ENCODE measurements at regions not wholly inside any gene's neighbourhood (a gene's known extent, or its start where the extent isn't known, plus 50 kb on each side); places are given as distances from the start of the nearest gene placed in this dataset.

- Histone ChIP-seq H3K4me3 (ENCODE audit: low read length) (no peak overlapping the region), H3K4me1 (ENCODE audit: control insufficient read depth, insufficient read depth, low read length) (no peaks in the 10 kb centered on the region), H3K27me3 (ENCODE audit: control insufficient read depth, insufficient read depth, low read length) (no peaks in the 10 kb centered on the region), H3K9me3 (ENCODE audit: control insufficient read depth, low read depth, low read length) (no peaks in the 10 kb centered on the region), H3K36me3 (ENCODE audit: control insufficient read depth, insufficient read depth, low read length) (no peaks in the 10 kb centered on the region), H3K27ac (ENCODE audit: low read length) (no peak overlapping the region)
- 80% methylated on average over 1 of the region's 1 CpG for WGBS (ENCODE audit: insufficient coverage, low lambda C conversion rate)
- DNase-seq, result no peak
These were observed 394.9 kb downstream of the BCL11B start for GRCh38 chr14:98877065-98877464.

- no peaks in the 10 kb centered on the region for H3K27me3 ChIP-seq (ENCODE audit: control insufficient read depth, insufficient read depth, low read length)
- no peak overlapping the region for H3K4me3 ChIP-seq (ENCODE audit: low read length)
- no peak for DNase-seq
- H3K4me1 ChIP-seq (ENCODE audit: control insufficient read depth, insufficient read depth, low read length), result no peaks in the 10 kb centered on the region
- WGBS (ENCODE audit: insufficient coverage, low lambda C conversion rate), result no CpG with 5 or more reads among the region's 3 CpGs
- no peak overlapping the region for H3K27ac ChIP-seq (ENCODE audit: low read length)
- H3K9me3 ChIP-seq (ENCODE audit: control insufficient read depth, low read depth, low read length), result no peaks in the 10 kb centered on the region
- H3K36me3 ChIP-seq (ENCODE audit: control insufficient read depth, insufficient read depth, low read length), result no peaks in the 10 kb centered on the region
These were observed 393.7 kb downstream of the BCL11B start for GRCh38 chr14:98878282-98878681.

- H3K36me3 ChIP-seq (ENCODE audit: control insufficient read depth, insufficient read depth, low read length), result no peaks in the 10 kb centered on the region
- no peaks in the 10 kb centered on the region for H3K9me3 ChIP-seq (ENCODE audit: control insufficient read depth, low read depth, low read length)
- H3K27me3 ChIP-seq (ENCODE audit: control insufficient read depth, insufficient read depth, low read length), result no peaks in the 10 kb centered on the region
- H3K4me1 ChIP-seq (ENCODE audit: control insufficient read depth, insufficient read depth, low read length), result peaks cover 23% of the 10 kb centered on the region
- H3K27ac ChIP-seq (ENCODE audit: low read length), result no peak overlapping the region
- WGBS (ENCODE audit: insufficient coverage, low lambda C conversion rate), result no CpG with 5 or more reads among the region's 8 CpGs
- no peak overlapping the region for H3K4me3 ChIP-seq (ENCODE audit: low read length)
- peak; percentile 86 to 93 for DNase-seq
These were observed 385.0 kb downstream of the BCL11B start for GRCh38 chr14:98886982-98887381.

- Histone ChIP-seq H3K27ac (ENCODE audit: low read length) (no peak overlapping the region), H3K4me3 (ENCODE audit: low read length) (no peak overlapping the region), H3K4me1 (ENCODE audit: control insufficient read depth, insufficient read depth, low read length) (peaks cover 23% of the 10 kb centered on the region), H3K27me3 (ENCODE audit: control insufficient read depth, insufficient read depth, low read length) (no peaks in the 10 kb centered on the region), H3K36me3 (ENCODE audit: control insufficient read depth, insufficient read depth, low read length) (no peaks in the 10 kb centered on the region), H3K9me3 (ENCODE audit: control insufficient read depth, low read depth, low read length) (no peaks in the 10 kb centered on the region)
- WGBS (ENCODE audit: insufficient coverage, low lambda C conversion rate), result no CpG with 5 or more reads among the region's 3 CpGs
- DNase-seq, result no peak
These were observed 383.7 kb downstream of the BCL11B start for GRCh38 chr14:98888281-98888680.

- WGBS (ENCODE audit: insufficient coverage, low lambda C conversion rate), result no CpG with 5 or more reads among the region's 11 CpGs
- no peaks in the 10 kb centered on the region for H3K27me3 ChIP-seq (ENCODE audit: control insufficient read depth, insufficient read depth, low read length)
- no peak overlapping the region for H3K4me3 ChIP-seq (ENCODE audit: low read length)
- H3K4me1 ChIP-seq (ENCODE audit: control insufficient read depth, insufficient read depth, low read length), result peaks cover 23% of the 10 kb centered on the region
- no peak overlapping the region for H3K27ac ChIP-seq (ENCODE audit: low read length)
- DNase-seq, result no peak
- no peaks in the 10 kb centered on the region for H3K9me3 ChIP-seq (ENCODE audit: control insufficient read depth, low read depth, low read length)
- no peaks in the 10 kb centered on the region for H3K36me3 ChIP-seq (ENCODE audit: control insufficient read depth, insufficient read depth, low read length)
These were observed 382.8 kb downstream of the BCL11B start for GRCh38 chr14:98888927-98889835.

- Histone ChIP-seq H3K27me3 (ENCODE audit: control insufficient read depth, insufficient read depth, low read length) (no peaks in the 10 kb centered on the region), H3K4me1 (ENCODE audit: control insufficient read depth, insufficient read depth, low read length) (peaks cover 23% of the 10 kb centered on the region)
- no CpG with 5 or more reads among the region's 8 CpGs for WGBS (ENCODE audit: insufficient coverage, low lambda C conversion rate)
These were observed 382.2 kb downstream of the BCL11B start for GRCh38 chr14:98889836-98890185.

GRCh38 chr14:98890556-98891340 is 381.2 kb downstream of the BCL11B start:
- H3K36me3 ChIP-seq (ENCODE audit: control insufficient read depth, insufficient read depth, low read length), result no peaks in the 10 kb centered on the region
- H3K27me3 ChIP-seq (ENCODE audit: control insufficient read depth, insufficient read depth, low read length), result no peaks in the 10 kb centered on the region
- H3K27ac ChIP-seq (ENCODE audit: low read length), result no peak overlapping the region
- peaks cover 23% of the 10 kb centered on the region for H3K4me1 ChIP-seq (ENCODE audit: control insufficient read depth, insufficient read depth, low read length)
- 17% methylated on average over 1 of the region's 13 CpGs for WGBS (ENCODE audit: insufficient coverage, low lambda C conversion rate)
- no peak overlapping the region for H3K4me3 ChIP-seq (ENCODE audit: low read length)
- H3K9me3 ChIP-seq (ENCODE audit: control insufficient read depth, low read depth, low read length), result no peaks in the 10 kb centered on the region
- DNase-seq, result peak in 1 of 2 donors; percentile 58

More at GRCh38 chr14:98889836-98890185, 382.2 kb downstream of the BCL11B start:
- DNase-seq, result no peak
- Histone ChIP-seq H3K36me3 (ENCODE audit: control insufficient read depth, insufficient read depth, low read length) (no peaks in the 10 kb centered on the region), H3K9me3 (ENCODE audit: control insufficient read depth, low read depth, low read length) (no peaks in the 10 kb centered on the region), H3K27ac (ENCODE audit: low read length) (no peak overlapping the region), H3K4me3 (ENCODE audit: low read length) (no peak overlapping the region)

- Histone ChIP-seq H3K4me1 (ENCODE audit: control insufficient read depth, insufficient read depth, low read length) (peaks cover 11% of the 10 kb centered on the region), H3K27me3 (ENCODE audit: control insufficient read depth, insufficient read depth, low read length) (no peaks in the 10 kb centered on the region), H3K4me3 (ENCODE audit: low read length) (no peak overlapping the region), H3K9me3 (ENCODE audit: control insufficient read depth, low read depth, low read length) (no peaks in the 10 kb centered on the region), H3K27ac (ENCODE audit: low read length) (no peak overlapping the region), H3K36me3 (ENCODE audit: control insufficient read depth, insufficient read depth, low read length) (no peaks in the 10 kb centered on the region)
- DNase-seq, result no peak
These were observed 378.3 kb downstream of the BCL11B start for GRCh38 chr14:98893675-98894074.

- WGBS (ENCODE audit: insufficient coverage, low lambda C conversion rate), result no CpG with 5 or more reads among the region's 5 CpGs
- H3K27ac ChIP-seq (ENCODE audit: low read length), result no peak overlapping the region
- peaks cover 9% of the 10 kb centered on the region for H3K4me1 ChIP-seq (ENCODE audit: control insufficient read depth, insufficient read depth, low read length)
- no peaks in the 10 kb centered on the region for H3K27me3 ChIP-seq (ENCODE audit: control insufficient read depth, insufficient read depth, low read length)
- no peaks in the 10 kb centered on the region for H3K36me3 ChIP-seq (ENCODE audit: control insufficient read depth, insufficient read depth, low read length)
- no peak for DNase-seq
- no peaks in the 10 kb centered on the region for H3K9me3 ChIP-seq (ENCODE audit: control insufficient read depth, low read depth, low read length)
- no peak overlapping the region for H3K4me3 ChIP-seq (ENCODE audit: low read length)
These were observed 377.4 kb downstream of the BCL11B start for GRCh38 chr14:98894600-98894999.

GRCh38 chr14:98896449-98896848 is 375.5 kb downstream of the BCL11B start:
- WGBS (ENCODE audit: insufficient coverage, low lambda C conversion rate), result no CpG with 5 or more reads among the region's 5 CpGs
- Histone ChIP-seq H3K36me3 (ENCODE audit: control insufficient read depth, insufficient read depth, low read length) (no peaks in the 10 kb centered on the region), H3K9me3 (ENCODE audit: control insufficient read depth, low read depth, low read length) (no peaks in the 10 kb centered on the region), H3K4me1 (ENCODE audit: control insufficient read depth, insufficient read depth, low read length) (no peaks in the 10 kb centered on the region), H3K4me3 (ENCODE audit: low read length) (no peak overlapping the region), H3K27me3 (ENCODE audit: control insufficient read depth, insufficient read depth, low read length) (no peaks in the 10 kb centered on the region), H3K27ac (ENCODE audit: low read length) (no peak overlapping the region)
- DNase-seq, result no peak
